ENCODE measurements at regions not wholly inside any gene's neighbourhood (a gene's known extent, or its start where the extent isn't known, plus 50 kb on each side); places are given as distances from the start of the nearest gene placed in this dataset.

GRCh38 chr5:160926428-160926827 lies 74.4 kb upstream of the ATP10B start:
- no peak for TF ChIP-seq SP1 (IDR thresholded peaks at IDR 0.05)
- TF ChIP-seq SUZ12 (IDR thresholded peaks at IDR 0.05), result no peak
- TF ChIP-seq NFRKB (IDR thresholded peaks at IDR 0.05), result no peak
- no peak for TF ChIP-seq FOXA1 (IDR thresholded peaks at IDR 0.05)
- no peak for TF ChIP-seq TARDBP (IDR thresholded peaks at IDR 0.05)
- TF ChIP-seq PKNOX1 (IDR thresholded peaks at IDR 0.05), result no peak
- no peak for TF ChIP-seq ELF4 (IDR thresholded peaks at IDR 0.05)
- no peak for TF ChIP-seq L3MBTL2 (conservative IDR thresholded peaks at IDR 0.05)
- no peak for TF ChIP-seq BHLHE40 (IDR thresholded peaks at IDR 0.05; ENCODE audit: borderline replicate concordance)
- no peak for TF ChIP-seq FOXM1 (IDR thresholded peaks at IDR 0.05; ENCODE audit: borderline replicate concordance)
- no peak for TF ChIP-seq HDGF (IDR thresholded peaks at IDR 0.05; ENCODE audit: borderline replicate concordance)
- TF ChIP-seq ARNT (IDR thresholded peaks at IDR 0.05), result no peak
- TF ChIP-seq ZNF384 (IDR thresholded peaks at IDR 0.05), result no peak
- no peak for TF ChIP-seq LEF1 (IDR thresholded peaks at IDR 0.05; ENCODE audit: borderline replicate concordance)

All from HEK293T (cell line).